Keratinocyte (primary cell): ENCODE measurements at regions not wholly inside any gene's neighbourhood (a gene's known extent, or its start where the extent isn't known, plus 50 kb on each side); places are given as distances from the start of the nearest gene placed in this dataset.

Source experiments
- DNase-seq: peaks from one replicate; pipeline ENCODE4 v3.0.0-alpha.2; 2011; ENCODE audit warnings: low read depth, missing footprints, low spot score
- FAIRE-seq: peaks from 2 replicates; lab custom pipeline; 2011; peaks lifted over from hg19 to GRCh38; lab: Jason Lieb, UNC
- H2AFZ ChIP-seq: 2 replicates; pipeline ENCODE4 v1.6.0; 2012; ENCODE audit warnings: low read length, control low read depth, inconsistent platforms; ENCODE audit not compliant: control insufficient read depth
- H3K27ac ChIP-seq: 2 replicates; pipeline ENCODE4 v1.5.1; 2011; ENCODE audit warnings: low read length; ENCODE audit not compliant: control insufficient read depth, insufficient read depth
- H3K27me3 ChIP-seq: 3 replicates; pipeline ENCODE4 v1.6.0; 2011; ENCODE audit warnings: low read length; ENCODE audit not compliant: control insufficient read depth, insufficient read depth; ENCODE audit errors: extremely low read depth
- H3K36me3 ChIP-seq, 2 experiments: 2 replicates in 1 of 2; 3 replicates in 1 of 2; pipeline ENCODE4 v1.5.1; 2011; ENCODE audit warnings: low read length in 2 of 2, mild to moderate bottlenecking in 1 of 2; ENCODE audit not compliant: control insufficient read depth in 2 of 2, insufficient read depth in 2 of 2; ENCODE audit errors: extremely low read depth in 1 of 2
- H3K4me1 ChIP-seq: 3 replicates; pipeline ENCODE4 v1.5.1; 2011; ENCODE audit warnings: low read length; ENCODE audit not compliant: control insufficient read depth, insufficient read depth; ENCODE audit errors: extremely low read depth
- H3K4me2 ChIP-seq: 3 replicates; pipeline ENCODE4 v1.6.0; 2011; ENCODE audit warnings: low read depth, low read length; ENCODE audit not compliant: control insufficient read depth, insufficient read depth; ENCODE audit errors: extremely low read depth
- H3K4me3 ChIP-seq, 3 experiments: fragments of 200-600 bp in 1 of 3; sonication (generic) in 1 of 3; 2 replicates in 2 of 3; 3 replicates in 1 of 3; pipeline ENCODE4 v1.5.1; 2011 to 2016; ENCODE audit warnings: low read length in 3 of 3, mild to moderate bottlenecking in 3 of 3, control low read depth in 2 of 3, inconsistent platforms in 1 of 3, low read depth in 1 of 3, mixed read lengths in 1 of 3, mixed run types in 1 of 3, moderate library complexity in 1 of 3; ENCODE audit not compliant: control insufficient read depth in 2 of 3, insufficient read depth in 2 of 3; ENCODE audit errors: extremely low read depth in 1 of 3
- H3K79me2 ChIP-seq: 2 replicates; pipeline ENCODE4 v1.6.0; 2012; ENCODE audit warnings: low read length; ENCODE audit not compliant: control insufficient read depth, insufficient read depth
- H3K9ac ChIP-seq: 3 replicates; pipeline ENCODE4 v1.6.0; 2011; ENCODE audit warnings: low read length; ENCODE audit not compliant: control insufficient read depth, insufficient read depth; ENCODE audit errors: extremely low read depth
- H3K9me1 ChIP-seq: 3 replicates; pipeline ENCODE4 v1.6.0; 2011; ENCODE audit warnings: low read length; ENCODE audit not compliant: control insufficient read depth, insufficient read depth; ENCODE audit errors: extremely low read depth
- H3K9me3 ChIP-seq: 2 replicates; pipeline ENCODE4 v1.5.1; 2012; ENCODE audit warnings: low read depth, low read length; ENCODE audit not compliant: control insufficient read depth
- H4K20me1 ChIP-seq: 3 replicates; pipeline ENCODE4 v1.6.0; 2011; ENCODE audit warnings: low read length; ENCODE audit not compliant: control insufficient read depth, insufficient read depth; ENCODE audit errors: extremely low read depth
- CTCF ChIP-seq, 3 experiments: IDR thresholded peaks in 1 of 3; conservative IDR thresholded peaks in 1 of 3; optimal IDR thresholded peaks in 1 of 3; 2 replicates in 2 of 3; 3 replicates in 1 of 3; pipeline versions ENCODE3 to v1.5.1; 2011; ENCODE audit warnings: low read length in 3 of 3, mild to moderate bottlenecking in 3 of 3, moderate library complexity in 2 of 3, control low read depth in 1 of 3, inconsistent platforms in 1 of 3; ENCODE audit not compliant: insufficient read depth in 2 of 3; ENCODE audit errors: extremely low read depth in 1 of 3
- EZH2 ChIP-seq: IDR thresholded peaks from one replicate; pipeline ENCODE4 v1.6.1; 2012; ENCODE audit warnings: inconsistent platforms, mild to moderate bottlenecking, low read length, moderate library complexity
- dilution Hi-C: fragments of 300-500 bp; cut with MboI; formaldehyde crosslinking; loops from one replicate; pipeline ENCODE4 v1.7.0; 2020; ENCODE audit warnings: low sequenced_read_pairs; ENCODE audit not compliant: extremely low pct_ligation_motif_present

GRCh38 chr4:122227202-122227601 is 75.1 kb downstream of the BLTP1 start:
- Histone ChIP-seq H3K36me3 (peaks cover 0 to 6% of the 10 kb centered on the region in 2 experiments), H3K4me1 (no peaks in the 10 kb centered on the region), H3K27me3 (no peaks in the 10 kb centered on the region), H3K9ac (no peak overlapping the region), H3K79me2 (no peaks in the 10 kb centered on the region), H3K9me3 (no peaks in the 10 kb centered on the region), H4K20me1 (no peaks in the 10 kb centered on the region), H3K4me2 (no peak overlapping the region), H2AFZ (no peak overlapping the region), H3K27ac (no peak overlapping the region), H3K9me1 (no peaks in the 10 kb centered on the region), H3K4me3 (no peak overlapping the region)
- no peak for FAIRE-seq
- TF ChIP-seq CTCF (optimal IDR thresholded peaks at IDR 0.05 in 1 of 3, IDR thresholded peaks at IDR 0.05 in 1 of 3, conservative IDR thresholded peaks at IDR 0.05 in 1 of 3; ENCODE audit: extremely low read depth in 1 of 3, insufficient read depth in 2 of 3, low read length in 3 of 3) = no peak
- no peak for TF ChIP-seq EZH2
- dilution Hi-C loops = no loop called here
- no peak for DNase-seq

- FAIRE-seq (peak; percentile 34), DNase-seq (no peak)
- H3K9me3 ChIP-seq = no peaks in the 10 kb centered on the region
- no peaks in the 10 kb centered on the region for H3K79me2 ChIP-seq
- no peak overlapping the region for H3K9ac ChIP-seq
- H4K20me1 ChIP-seq = no peaks in the 10 kb centered on the region
- TF ChIP-seq EZH2 = no peak
- TF ChIP-seq CTCF (optimal IDR thresholded peaks at IDR 0.05 in 1 of 3, IDR thresholded peaks at IDR 0.05 in 1 of 3, conservative IDR thresholded peaks at IDR 0.05 in 1 of 3; ENCODE audit: extremely low read depth in 1 of 3, insufficient read depth in 2 of 3, low read length in 3 of 3) = no peak
- no peak overlapping the region for H3K27ac ChIP-seq
- H3K9me1 ChIP-seq = no peaks in the 10 kb centered on the region
- H3K36me3 ChIP-seq = peaks cover 0 to 5% of the 10 kb centered on the region in 2 experiments
- no peaks in the 10 kb centered on the region for H3K4me1 ChIP-seq
- H3K4me3 ChIP-seq = no peak overlapping the region
- no peak overlapping the region for H2AFZ ChIP-seq
- H3K27me3 ChIP-seq = no peaks in the 10 kb centered on the region
- no peak overlapping the region for H3K4me2 ChIP-seq
- dilution Hi-C loops = no loop called here
These were observed 77.7 kb downstream of the BLTP1 start for GRCh38 chr4:122229857-122230256.
